ENCODE measurements at regions not wholly inside any gene's neighbourhood (a gene's known extent, or its start where the extent isn't known, plus 50 kb on each side); places are given as distances from the start of the nearest gene placed in this dataset.

DNA sequence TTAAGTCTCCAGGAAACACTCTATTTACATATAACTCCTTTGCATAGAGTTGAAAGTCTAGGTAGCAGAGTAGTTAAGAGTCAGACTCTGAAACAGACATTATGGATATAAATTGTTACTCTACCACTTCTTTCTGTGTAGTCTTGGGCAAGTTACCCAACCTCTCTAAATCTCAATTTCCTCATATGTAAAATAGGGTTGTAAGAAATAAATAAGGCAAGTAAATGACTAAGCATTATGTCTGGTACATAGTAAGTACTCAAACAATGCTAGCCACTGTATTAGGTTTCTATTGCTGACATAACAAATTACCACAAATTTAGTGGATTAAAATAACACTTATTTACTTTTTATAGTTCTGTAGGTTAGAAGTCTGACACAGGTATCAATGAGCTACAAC is 394.1 kb downstream of the PRDM5 start:
- intact Hi-C loops (cut with micrococcal nuclease; ENCODE audit: unreplicated experiment) = no loop called here
- no peaks in the 10 kb centered on the region for H4K20me1 ChIP-seq (ENCODE audit: insufficient read depth)
- TF ChIP-seq, protein P1, sequence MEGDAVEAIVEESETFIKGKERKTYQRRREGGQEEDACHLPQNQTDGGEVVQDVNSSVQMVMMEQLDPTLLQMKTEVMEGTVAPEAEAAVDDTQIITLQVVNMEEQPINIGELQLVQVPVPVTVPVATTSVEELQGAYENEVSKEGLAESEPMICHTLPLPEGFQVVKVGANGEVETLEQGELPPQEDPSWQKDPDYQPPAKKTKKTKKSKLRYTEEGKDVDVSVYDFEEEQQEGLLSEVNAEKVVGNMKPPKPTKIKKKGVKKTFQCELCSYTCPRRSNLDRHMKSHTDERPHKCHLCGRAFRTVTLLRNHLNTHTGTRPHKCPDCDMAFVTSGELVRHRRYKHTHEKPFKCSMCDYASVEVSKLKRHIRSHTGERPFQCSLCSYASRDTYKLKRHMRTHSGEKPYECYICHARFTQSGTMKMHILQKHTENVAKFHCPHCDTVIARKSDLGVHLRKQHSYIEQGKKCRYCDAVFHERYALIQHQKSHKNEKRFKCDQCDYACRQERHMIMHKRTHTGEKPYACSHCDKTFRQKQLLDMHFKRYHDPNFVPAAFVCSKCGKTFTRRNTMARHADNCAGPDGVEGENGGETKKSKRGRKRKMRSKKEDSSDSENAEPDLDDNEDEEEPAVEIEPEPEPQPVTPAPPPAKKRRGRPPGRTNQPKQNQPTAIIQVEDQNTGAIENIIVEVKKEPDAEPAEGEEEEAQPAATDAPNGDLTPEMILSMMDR (conservative IDR thresholded peaks at IDR 0.05) = no peak
- no peak for TF ChIP-seq EZH2 (IDR thresholded peaks at IDR 0.05; ENCODE audit: low read depth)
- no peak overlapping the region for H3K27ac ChIP-seq
- H3K27me3 ChIP-seq (ENCODE audit: insufficient read depth, low read depth) = no peaks in the 10 kb centered on the region
- H3K9me3 ChIP-seq (ENCODE audit: insufficient read depth, low read depth) = no peaks in the 10 kb centered on the region
- no peak overlapping the region for H3K4me2 ChIP-seq
- no peak overlapping the region for H3K4me3 ChIP-seq
- DNase-seq = no peak
- no peaks in the 10 kb centered on the region for H3K9me2 ChIP-seq (ENCODE audit: insufficient read depth)
- H3F3A ChIP-seq (ENCODE audit: insufficient read depth, low read depth) = no peaks in the 10 kb centered on the region
- no peaks in the 10 kb centered on the region for H3K4me1 ChIP-seq (replicated peaks; ENCODE audit: insufficient read depth)
- no peaks in the 10 kb centered on the region for H3K36me3 ChIP-seq (ENCODE audit: low read depth)
- ChIA-PET POLR2A (ENCODE audit: unreplicated experiment) (no interaction called here), CTCF (no interaction called here)
- H2AFZ ChIP-seq = no peak overlapping the region
- BruUV-seq (replicated peaks) = no TSS peak
- no peaks in the 10 kb centered on the region for H3K79me2 ChIP-seq (ENCODE audit: low read depth)

- TF ChIP-seq, protein P1 (conservative IDR thresholded peaks at IDR 0.05) = no peak
- TF ChIP-seq EZH2 (IDR thresholded peaks at IDR 0.05; ENCODE audit: low read depth) = no peak
- H3K9me3 ChIP-seq (ENCODE audit: insufficient read depth, low read depth) = no peaks in the 10 kb centered on the region
- H3K27ac ChIP-seq = no peak overlapping the region
- no peak for DNase-seq
- H3K36me3 ChIP-seq (ENCODE audit: low read depth) = no peaks in the 10 kb centered on the region
- H3K4me3 ChIP-seq = no peak overlapping the region
- intact Hi-C loops (cut with micrococcal nuclease; ENCODE audit: unreplicated experiment) = no loop called here
- H3K79me2 ChIP-seq (ENCODE audit: low read depth) = no peaks in the 10 kb centered on the region
- H4K20me1 ChIP-seq (ENCODE audit: insufficient read depth) = no peaks in the 10 kb centered on the region
- H3K4me2 ChIP-seq = no peak overlapping the region
- H3K9me2 ChIP-seq (ENCODE audit: insufficient read depth) = no peaks in the 10 kb centered on the region
- no peak overlapping the region for H2AFZ ChIP-seq
- H3K27me3 ChIP-seq (ENCODE audit: insufficient read depth, low read depth) = no peaks in the 10 kb centered on the region
- H3K4me1 ChIP-seq (replicated peaks; ENCODE audit: insufficient read depth) = no peaks in the 10 kb centered on the region
- CTCF ChIA-PET = no interaction called here
- POLR2A ChIA-PET (ENCODE audit: unreplicated experiment) = no interaction called here
- H3F3A ChIP-seq (ENCODE audit: insufficient read depth, low read depth) = no peaks in the 10 kb centered on the region
- BruUV-seq (replicated peaks) = no TSS peak
Measured at GRCh38 chr4:120526033-120526432, 396.5 kb downstream of the PRDM5 start.

- Histone ChIP-seq H4K20me1 (ENCODE audit: insufficient read depth) (no peaks in the 10 kb centered on the region), H3K4me3 (no peak overlapping the region), H3K27ac (no peak overlapping the region), H3K4me1 (replicated peaks; ENCODE audit: insufficient read depth) (no peaks in the 10 kb centered on the region), H3K36me3 (ENCODE audit: low read depth) (no peaks in the 10 kb centered on the region), H3F3A (ENCODE audit: insufficient read depth, low read depth) (no peaks in the 10 kb centered on the region), H3K9me2 (ENCODE audit: insufficient read depth) (no peaks in the 10 kb centered on the region), H3K4me2 (no peak overlapping the region), H3K9me3 (ENCODE audit: insufficient read depth, low read depth) (no peaks in the 10 kb centered on the region), H3K79me2 (ENCODE audit: low read depth) (no peaks in the 10 kb centered on the region), H2AFZ (no peak overlapping the region), H3K27me3 (ENCODE audit: insufficient read depth, low read depth) (no peaks in the 10 kb centered on the region)
- ChIA-PET POLR2A (ENCODE audit: unreplicated experiment) (no interaction called here), CTCF (no interaction called here)
- intact Hi-C loops (cut with micrococcal nuclease; ENCODE audit: unreplicated experiment) = no loop called here
- no peak for DNase-seq
- no TSS peak for BruUV-seq (replicated peaks)
- no peak for TF ChIP-seq EZH2 (IDR thresholded peaks at IDR 0.05; ENCODE audit: low read depth)
- TF ChIP-seq, protein P1 (conservative IDR thresholded peaks at IDR 0.05) = no peak
Measured at GRCh38 chr4:120525106-120525505, 397.4 kb downstream of the PRDM5 start.
